Skeletal muscle tissue (tissue), 3 donors: ENCODE measurements at regions not wholly inside any gene's neighbourhood (a gene's known extent, or its start where the extent isn't known, plus 50 kb on each side); places are given as distances from the start of the nearest gene placed in this dataset.

Experiments used
- H3K27ac ChIP-seq: one replicate; pipeline ENCODE4 v1.7.0; 2013; ENCODE audit warnings: mild to moderate bottlenecking, low read depth, low read length, inconsistent platforms
- H3K27me3 ChIP-seq, 3 donors: one replicate each; pipeline ENCODE4 v1.7.0; 2013; ENCODE audit warnings: low read length in 3 of 3; ENCODE audit not compliant: control insufficient read depth in 3 of 3, insufficient read depth in 3 of 3
- H3K36me3 ChIP-seq, 3 donors: one replicate each; pipeline ENCODE4 v1.7.0; 2013; ENCODE audit warnings: low read length in 3 of 3; ENCODE audit not compliant: control insufficient read depth in 3 of 3, insufficient read depth in 3 of 3
- H3K4me1 ChIP-seq, 3 donors: one replicate each; pipeline ENCODE4 v1.7.0; 2013; ENCODE audit warnings: low read length in 3 of 3, mild to moderate bottlenecking in 3 of 3; ENCODE audit not compliant: control insufficient read depth in 3 of 3, insufficient read depth in 3 of 3
- H3K4me3 ChIP-seq, 3 donors: one replicate each; pipeline ENCODE4 v1.7.0; 2013; ENCODE audit warnings: low read length in 3 of 3
- H3K9ac ChIP-seq, 3 donors: one replicate each; pipeline ENCODE4 v1.7.0; 2013; ENCODE audit warnings: low read length in 3 of 3, mild to moderate bottlenecking in 3 of 3, moderate library complexity in 2 of 3, low read depth in 1 of 3
- H3K9me3 ChIP-seq, 3 donors: one replicate each; pipeline ENCODE4 v1.7.0; 2013; ENCODE audit warnings: low read length in 3 of 3; ENCODE audit not compliant: control insufficient read depth in 3 of 3
- donor health status: Osteomylitis.

- Histone ChIP-seq H3K9me3 (no peaks in the 10 kb centered on the region), H3K27ac (no peak overlapping the region), H3K4me3 (no peak overlapping the region), H3K36me3 (no peaks in the 10 kb centered on the region), H3K4me1 (peaks cover 0 to 6% (median 4%) of the 10 kb centered on the region in 3 donors), H3K9ac (no peak overlapping the region), H3K27me3 (no peaks in the 10 kb centered on the region)
Measured at GRCh38 chr2:150162241-150162942, 325.1 kb downstream of the RND3 start.

DNA sequence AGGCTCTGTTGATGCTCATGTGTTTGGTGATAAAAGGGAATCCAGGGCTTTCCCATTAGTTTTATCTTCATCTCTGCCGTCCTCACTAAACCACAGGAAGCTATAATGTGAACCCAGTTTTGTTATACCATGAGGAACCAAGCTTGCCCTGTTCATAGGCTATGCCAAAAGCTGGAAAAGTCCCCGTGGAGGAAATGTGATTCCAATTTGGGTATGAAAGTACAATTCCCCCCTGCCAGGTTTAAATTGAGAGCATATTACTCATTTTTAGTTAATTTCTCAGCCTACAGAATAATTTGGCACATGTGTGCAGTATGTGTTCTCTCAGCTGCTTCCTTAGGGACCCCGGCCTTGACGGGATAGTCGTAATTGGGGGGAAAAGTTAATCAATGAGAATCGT, 327.4 kb downstream of the RND3 start:
- no peaks in the 10 kb centered on the region for H3K9me3 ChIP-seq
- H3K27ac ChIP-seq, result no peak overlapping the region
- H3K4me1 ChIP-seq, result no peaks in the 10 kb centered on the region
- no peaks in the 10 kb centered on the region for H3K27me3 ChIP-seq
- H3K9ac ChIP-seq, result no peak overlapping the region
- H3K36me3 ChIP-seq, result no peaks in the 10 kb centered on the region
- no peak overlapping the region for H3K4me3 ChIP-seq

GRCh38 chr2:150159300-150159699, 328.2 kb downstream of the RND3 start:
- H3K36me3 ChIP-seq, result no peaks in the 10 kb centered on the region
- no peak overlapping the region for H3K4me3 ChIP-seq
- H3K27me3 ChIP-seq, result no peaks in the 10 kb centered on the region
- H3K4me1 ChIP-seq, result no peaks in the 10 kb centered on the region
- H3K9ac ChIP-seq, result no peak overlapping the region
- no peak overlapping the region for H3K27ac ChIP-seq
- no peaks in the 10 kb centered on the region for H3K9me3 ChIP-seq

DNA sequence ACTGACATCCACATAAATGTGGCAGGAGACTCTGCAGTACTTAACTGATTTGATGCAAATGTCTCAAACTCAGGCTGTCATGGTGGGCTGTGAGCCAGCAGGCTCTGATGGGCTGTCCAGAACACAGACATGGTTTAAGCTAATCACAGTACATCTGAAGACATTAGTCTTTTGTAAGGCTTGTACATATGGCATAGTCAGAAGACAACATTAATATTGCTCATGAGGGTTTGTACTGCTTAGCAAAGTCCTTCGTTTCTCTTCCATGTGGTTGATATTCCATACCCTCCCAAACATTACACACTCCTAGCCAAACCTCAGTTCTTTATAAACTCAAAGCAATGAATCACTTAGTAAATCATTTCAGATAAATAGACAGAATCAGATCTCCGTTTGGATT, 330.6 kb downstream of the RND3 start:
- Histone ChIP-seq H3K4me1 (no peaks in the 10 kb centered on the region), H3K27ac (no peak overlapping the region), H3K9me3 (no peaks in the 10 kb centered on the region), H3K36me3 (no peaks in the 10 kb centered on the region), H3K9ac (no peak overlapping the region), H3K4me3 (no peak overlapping the region), H3K27me3 (no peaks in the 10 kb centered on the region)

DNA sequence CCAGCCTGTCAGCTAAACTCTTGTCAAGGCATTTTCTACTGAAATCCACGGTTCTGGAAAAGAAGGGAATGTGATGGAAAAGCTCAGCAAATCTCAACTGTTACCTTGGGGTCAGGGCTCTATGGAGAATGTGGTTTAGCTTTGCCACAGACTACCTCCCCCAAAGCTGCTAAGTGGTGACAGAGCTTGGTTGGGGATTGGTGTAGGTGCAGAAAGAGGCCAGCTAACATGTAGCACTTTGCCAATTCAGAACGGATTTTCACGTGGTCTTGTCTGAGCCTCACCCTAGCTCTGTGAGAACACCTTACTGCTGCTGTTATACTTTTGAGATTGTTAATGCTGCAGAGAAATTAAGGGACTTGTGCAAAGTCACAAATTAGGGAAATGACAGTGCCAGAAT, 331.1 kb downstream of the RND3 start:
- Histone ChIP-seq H3K36me3 (no peaks in the 10 kb centered on the region), H3K9me3 (no peaks in the 10 kb centered on the region), H3K27ac (no peak overlapping the region), H3K4me3 (no peak overlapping the region), H3K4me1 (no peaks in the 10 kb centered on the region), H3K27me3 (no peaks in the 10 kb centered on the region), H3K9ac (no peak overlapping the region)

- no peak overlapping the region for H3K9ac ChIP-seq
- no peak overlapping the region for H3K4me3 ChIP-seq
- no peaks in the 10 kb centered on the region for H3K4me1 ChIP-seq
- no peaks in the 10 kb centered on the region for H3K9me3 ChIP-seq
- no peak overlapping the region for H3K27ac ChIP-seq
- no peaks in the 10 kb centered on the region for H3K36me3 ChIP-seq
- H3K27me3 ChIP-seq, result no peaks in the 10 kb centered on the region
Measured at GRCh38 chr2:150154308-150154797, 333.1 kb downstream of the RND3 start.

- Histone ChIP-seq H3K4me1 (no peaks in the 10 kb centered on the region), H3K27ac (no peak overlapping the region), H3K9me3 (no peaks in the 10 kb centered on the region), H3K27me3 (no peaks in the 10 kb centered on the region), H3K9ac (no peak overlapping the region), H3K4me3 (no peak overlapping the region), H3K36me3 (no peaks in the 10 kb centered on the region)
Measured at GRCh38 chr2:150153646-150154307, 333.7 kb downstream of the RND3 start.

DNA sequence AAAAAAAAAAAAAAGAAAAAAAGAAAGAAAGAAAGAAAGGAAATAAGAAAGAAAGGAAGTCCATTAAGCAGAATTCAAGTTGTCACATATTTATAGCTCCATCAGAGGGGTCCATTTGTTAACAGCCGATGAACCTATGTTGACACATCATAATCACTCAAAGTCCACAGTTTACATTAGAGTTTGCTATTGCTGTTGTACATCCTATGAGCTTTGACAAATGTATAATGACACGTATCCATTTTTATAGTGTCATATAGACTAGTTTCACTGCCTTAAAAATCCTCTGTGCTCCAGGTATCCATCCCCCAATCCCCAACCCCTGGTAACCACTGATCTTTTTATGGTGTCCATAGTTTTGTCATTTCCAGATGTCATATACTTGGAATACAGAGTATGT, 335.2 kb downstream of the RND3 start:
- H3K9me3 ChIP-seq, result no peaks in the 10 kb centered on the region
- H3K4me1 ChIP-seq, result no peaks in the 10 kb centered on the region
- no peaks in the 10 kb centered on the region for H3K27me3 ChIP-seq
- H3K36me3 ChIP-seq, result no peaks in the 10 kb centered on the region
- no peak overlapping the region for H3K9ac ChIP-seq
- H3K4me3 ChIP-seq, result no peak overlapping the region
- H3K27ac ChIP-seq, result no peak overlapping the region

GRCh38 chr2:150150144-150150543, 337.3 kb downstream of the RND3 start:
- H3K9ac ChIP-seq, result no peak overlapping the region
- H3K9me3 ChIP-seq, result no peaks in the 10 kb centered on the region
- no peaks in the 10 kb centered on the region for H3K4me1 ChIP-seq
- H3K36me3 ChIP-seq, result no peaks in the 10 kb centered on the region
- H3K4me3 ChIP-seq, result no peak overlapping the region
- H3K27ac ChIP-seq, result no peak overlapping the region
- no peaks in the 10 kb centered on the region for H3K27me3 ChIP-seq

- H3K36me3 ChIP-seq, result no peaks in the 10 kb centered on the region
- no peak overlapping the region for H3K27ac ChIP-seq
- no peaks in the 10 kb centered on the region for H3K4me1 ChIP-seq
- H3K4me3 ChIP-seq, result no peak overlapping the region
- H3K9ac ChIP-seq, result no peak overlapping the region
- no peaks in the 10 kb centered on the region for H3K27me3 ChIP-seq
- no peaks in the 10 kb centered on the region for H3K9me3 ChIP-seq
Measured at GRCh38 chr2:150147889-150148683, 339.4 kb downstream of the RND3 start.
